ENCODE measurements at regions not wholly inside any gene's neighbourhood (a gene's known extent, or its start where the extent isn't known, plus 50 kb on each side); places are given as distances from the start of the nearest gene placed in this dataset.

- TF ChIP-seq CTCF (IDR thresholded peaks at IDR 0.05) (no peak), EZH2 (IDR thresholded peaks at IDR 0.05) (no peak)
Measured at GRCh38 chr18:67134911-67135310, 381.6 kb downstream of the DSEL start.
